ENCODE measurements at regions not wholly inside any gene's neighbourhood (a gene's known extent, or its start where the extent isn't known, plus 50 kb on each side); places are given as distances from the start of the nearest gene placed in this dataset.

- TF ChIP-seq ZNF462 (CRISPR knock-in tag; IDR thresholded peaks at IDR 0.05) (no peak), EZH2 (IDR thresholded peaks at IDR 0.05; ENCODE audit: low read depth, unreplicated experiment) (no peak)
Measured at GRCh38 chr11:123265951-123266350, 70.9 kb upstream of the CLMP start (continued).

GRCh38 chr11:123264431-123264780 lies 69.4 kb upstream of the CLMP start:
- Mint-ChIP-seq H3K27me3 (ENCODE audit: insufficient read depth, low read depth, poor library complexity) (peaks cover 8% of the 10 kb centered on the region), H3K9me3 (peaks cover 11% of the 10 kb centered on the region), H3K27ac (no peak overlapping the region), H3K4me1 (peaks cover 18% of the 10 kb centered on the region), H3K36me3 (ENCODE audit: low read depth) (peaks cover 4% of the 10 kb centered on the region; the same call in 1 of the 3 replicates), H3K4me3 (no peak overlapping the region)
- H2AFZ ChIP-seq: peak overlapping the region; percentile 78
- ATAC-seq (no peak), DNase-seq (ENCODE audit: low spot score) (no peak)
- no peaks in the 10 kb centered on the region for H4K20me1 ChIP-seq (replicated peaks; ENCODE audit: insufficient read depth)
- H3K27me3 ChIP-seq (ENCODE audit: insufficient read depth): peaks cover 6% of the 10 kb centered on the region; the same call in 1 of the 2 replicates
- H3K9me2 ChIP-seq (ENCODE audit: insufficient read depth): no peaks in the 10 kb centered on the region
- no peaks in the 10 kb centered on the region for H3K79me2 ChIP-seq (replicated peaks; ENCODE audit: insufficient read depth)
- no peak overlapping the region for H3K4me3 ChIP-seq
- H3K4me1 ChIP-seq (ENCODE audit: insufficient read depth): no peaks in the 10 kb centered on the region
- no peak overlapping the region for H3K4me2 ChIP-seq
- no peaks in the 10 kb centered on the region for H3F3A ChIP-seq (replicated peaks; ENCODE audit: low read depth)
- no peak overlapping the region for H3K27ac ChIP-seq (ENCODE audit: low read depth)
- no peaks in the 10 kb centered on the region for H3K36me3 ChIP-seq (ENCODE audit: insufficient read depth)
- TF ChIP-seq POLR2AphosphoS5 (IDR thresholded peaks at IDR 0.05; ENCODE audit: low read depth) (no peak), ZNF331 (CRISPR knock-in tag; IDR thresholded peaks at IDR 0.05; ENCODE audit: low read depth) (no peak), NANOG (IDR thresholded peaks at IDR 0.05; ENCODE audit: borderline replicate concordance) (no peak), STAT1 (IDR thresholded peaks at IDR 0.05; ENCODE audit: unreplicated experiment) (no peak), CREB1 (CRISPR knock-in tag; IDR thresholded peaks at IDR 0.05; ENCODE audit: low read depth) (no peak), ZNF114 (CRISPR knock-in tag; IDR thresholded peaks at IDR 0.05) (no peak), EZH2phosphoT487 (IDR thresholded peaks at IDR 0.05; ENCODE audit: unreplicated experiment) (no peak), ETS1 (IDR thresholded peaks at IDR 0.05) (no peak), EZH2 (IDR thresholded peaks at IDR 0.05; ENCODE audit: low read depth, unreplicated experiment) (no peak), JUNB (IDR thresholded peaks at IDR 0.05; ENCODE audit: unreplicated experiment) (no peak)
- TF ChIP-seq, protein P1, sequence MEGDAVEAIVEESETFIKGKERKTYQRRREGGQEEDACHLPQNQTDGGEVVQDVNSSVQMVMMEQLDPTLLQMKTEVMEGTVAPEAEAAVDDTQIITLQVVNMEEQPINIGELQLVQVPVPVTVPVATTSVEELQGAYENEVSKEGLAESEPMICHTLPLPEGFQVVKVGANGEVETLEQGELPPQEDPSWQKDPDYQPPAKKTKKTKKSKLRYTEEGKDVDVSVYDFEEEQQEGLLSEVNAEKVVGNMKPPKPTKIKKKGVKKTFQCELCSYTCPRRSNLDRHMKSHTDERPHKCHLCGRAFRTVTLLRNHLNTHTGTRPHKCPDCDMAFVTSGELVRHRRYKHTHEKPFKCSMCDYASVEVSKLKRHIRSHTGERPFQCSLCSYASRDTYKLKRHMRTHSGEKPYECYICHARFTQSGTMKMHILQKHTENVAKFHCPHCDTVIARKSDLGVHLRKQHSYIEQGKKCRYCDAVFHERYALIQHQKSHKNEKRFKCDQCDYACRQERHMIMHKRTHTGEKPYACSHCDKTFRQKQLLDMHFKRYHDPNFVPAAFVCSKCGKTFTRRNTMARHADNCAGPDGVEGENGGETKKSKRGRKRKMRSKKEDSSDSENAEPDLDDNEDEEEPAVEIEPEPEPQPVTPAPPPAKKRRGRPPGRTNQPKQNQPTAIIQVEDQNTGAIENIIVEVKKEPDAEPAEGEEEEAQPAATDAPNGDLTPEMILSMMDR (conservative IDR thresholded peaks at IDR 0.05; ENCODE audit: low read depth in 2 of 2): no peak
- TF ChIP-seq, protein P2, sequence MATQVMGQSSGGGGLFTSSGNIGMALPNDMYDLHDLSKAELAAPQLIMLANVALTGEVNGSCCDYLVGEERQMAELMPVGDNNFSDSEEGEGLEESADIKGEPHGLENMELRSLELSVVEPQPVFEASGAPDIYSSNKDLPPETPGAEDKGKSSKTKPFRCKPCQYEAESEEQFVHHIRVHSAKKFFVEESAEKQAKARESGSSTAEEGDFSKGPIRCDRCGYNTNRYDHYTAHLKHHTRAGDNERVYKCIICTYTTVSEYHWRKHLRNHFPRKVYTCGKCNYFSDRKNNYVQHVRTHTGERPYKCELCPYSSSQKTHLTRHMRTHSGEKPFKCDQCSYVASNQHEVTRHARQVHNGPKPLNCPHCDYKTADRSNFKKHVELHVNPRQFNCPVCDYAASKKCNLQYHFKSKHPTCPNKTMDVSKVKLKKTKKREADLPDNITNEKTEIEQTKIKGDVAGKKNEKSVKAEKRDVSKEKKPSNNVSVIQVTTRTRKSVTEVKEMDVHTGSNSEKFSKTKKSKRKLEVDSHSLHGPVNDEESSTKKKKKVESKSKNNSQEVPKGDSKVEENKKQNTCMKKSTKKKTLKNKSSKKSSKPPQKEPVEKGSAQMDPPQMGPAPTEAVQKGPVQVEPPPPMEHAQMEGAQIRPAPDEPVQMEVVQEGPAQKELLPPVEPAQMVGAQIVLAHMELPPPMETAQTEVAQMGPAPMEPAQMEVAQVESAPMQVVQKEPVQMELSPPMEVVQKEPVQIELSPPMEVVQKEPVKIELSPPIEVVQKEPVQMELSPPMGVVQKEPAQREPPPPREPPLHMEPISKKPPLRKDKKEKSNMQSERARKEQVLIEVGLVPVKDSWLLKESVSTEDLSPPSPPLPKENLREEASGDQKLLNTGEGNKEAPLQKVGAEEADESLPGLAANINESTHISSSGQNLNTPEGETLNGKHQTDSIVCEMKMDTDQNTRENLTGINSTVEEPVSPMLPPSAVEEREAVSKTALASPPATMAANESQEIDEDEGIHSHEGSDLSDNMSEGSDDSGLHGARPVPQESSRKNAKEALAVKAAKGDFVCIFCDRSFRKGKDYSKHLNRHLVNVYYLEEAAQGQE (IDR thresholded peaks at IDR 0.05; ENCODE audit: unreplicated experiment): no peak
